ENCODE measurements at regions not wholly inside any gene's neighbourhood (a gene's known extent, or its start where the extent isn't known, plus 50 kb on each side); places are given as distances from the start of the nearest gene placed in this dataset.
A peak's percentile ranks its signal among the peaks of the same experiment; 100 is the strongest.

GRCh38 chr17:68763562-68763961, 162.4 kb upstream of the FAM20A start:
- Histone ChIP-seq H3K4me1 (peaks cover 0 to 15% (median 12%) of the 10 kb centered on the region in 4 donors), H3K27ac (no peak overlapping the region), H3K4me3 (no peak overlapping the region), H3K27me3 (no peaks in the 10 kb centered on the region), H3K9me3 (no peaks in the 10 kb centered on the region), H3K36me3 (no peaks in the 10 kb centered on the region)
- intact Hi-C loops (cut with DNase I; ENCODE audit: low total_unique reads), result loop anchor here (10.0 kb wide), 1 partner anchor 229 kb away; no protein-coding TSS in a partner anchor
- 76 to 94% (median 86%) methylated on average over 1 of the region's 1 CpG for WGBS, 5 donors
- no peak for DNase-seq
- TF ChIP-seq EP300 (IDR thresholded peaks at IDR 0.05), result no peak
- no peak for TF ChIP-seq POLR2AphosphoS5 (IDR thresholded peaks at IDR 0.05)
- no peak for TF ChIP-seq CTCF (IDR thresholded peaks at IDR 0.05)
- TF ChIP-seq POLR2A (IDR thresholded peaks at IDR 0.05), result no peak

GRCh38 chr17:68762911-68763310, 161.7 kb upstream of the FAM20A start:
- TF ChIP-seq POLR2A (IDR thresholded peaks at IDR 0.05) (no peak), POLR2AphosphoS5 (IDR thresholded peaks at IDR 0.05) (no peak), CTCF (IDR thresholded peaks at IDR 0.05) (no peak), EP300 (IDR thresholded peaks at IDR 0.05) (no peak)
- intact Hi-C loops (cut with DNase I; ENCODE audit: low total_unique reads), result loop anchor here (10.0 kb wide), 1 partner anchor 228 kb away; no protein-coding TSS in a partner anchor
- no peaks in the 10 kb centered on the region for H3K9me3 ChIP-seq

GRCh38 chr17:68760141-68760475, 158.9 kb upstream of the FAM20A start:
- WGBS, 5 donors, result 39 to 48% (median 43%) methylated on average over 4 of the region's 4 CpGs
- no peaks in the 10 kb centered on the region for H3K36me3 ChIP-seq
- DNase-seq, result no peak
- no peaks in the 10 kb centered on the region for H3K27me3 ChIP-seq
- no peak overlapping the region for H3K4me3 ChIP-seq
- H3K27ac ChIP-seq, result no peak overlapping the region
- TF ChIP-seq POLR2A (IDR thresholded peaks at IDR 0.05), result no peak
- no peak for TF ChIP-seq EP300 (IDR thresholded peaks at IDR 0.05)
- peak in 1 of 7 experiments; percentile 28 for TF ChIP-seq CTCF (IDR thresholded peaks at IDR 0.05)
- intact Hi-C loops (cut with DNase I; ENCODE audit: low total_unique reads), result loop anchor here (10.0 kb wide), 1 partner anchor 225 kb away; no protein-coding TSS in a partner anchor
- peaks cover 0 to 16% (median 12%) of the 10 kb centered on the region in 4 donors for H3K4me1 ChIP-seq
- H3K9me3 ChIP-seq, result no peaks in the 10 kb centered on the region

More at GRCh38 chr17:68762911-68763310, 161.7 kb upstream of the FAM20A start:
- Histone ChIP-seq H3K4me1 (peaks cover 0 to 16% (median 12%) of the 10 kb centered on the region in 4 donors), H3K4me3 (no peak overlapping the region), H3K27ac (no peak overlapping the region), H3K36me3 (no peaks in the 10 kb centered on the region), H3K27me3 (no peaks in the 10 kb centered on the region)
- WGBS, 5 donors, result 81 to 96% (median 90%) methylated on average over 2 of the region's 2 CpGs
- DNase-seq, result no peak

- WGBS, 5 donors, result 3 to 6% (median 4%) methylated on average over 12 of the region's 12 CpGs
- no peaks in the 10 kb centered on the region for H3K36me3 ChIP-seq
- peak overlapping the region; percentile 74 to 89 (median 81) for H3K27ac ChIP-seq
- no peak for TF ChIP-seq EP300 (IDR thresholded peaks at IDR 0.05)
- peak; percentile 46 to 84 (median 48) for TF ChIP-seq POLR2AphosphoS5 (IDR thresholded peaks at IDR 0.05)
- peak in 5 of 7 experiments; percentile 70 to 96 (median 84) for TF ChIP-seq CTCF (IDR thresholded peaks at IDR 0.05)
- peaks cover 0 to 16% (median 12%) of the 10 kb centered on the region in 4 donors for H3K4me1 ChIP-seq
- peak overlapping the region; percentile 24 to 37 (median 30) for H3K4me3 ChIP-seq
- no peaks in the 10 kb centered on the region for H3K27me3 ChIP-seq
- H3K9me3 ChIP-seq, result no peaks in the 10 kb centered on the region
- peak; percentile 90 to 96 for DNase-seq
- intact Hi-C loops (cut with DNase I; ENCODE audit: low total_unique reads), result loop anchor here (10.0 kb wide), 1 partner anchor 225 kb away; no protein-coding TSS in a partner anchor
Measured at GRCh38 chr17:68759343-68760140, 158.4 kb upstream of the FAM20A start.

Measured in stomach (tissue), 8 donors.